Naive thymus-derived CD8-positive, alpha-beta T cell (primary cell): ENCODE measurements at regions not wholly inside any gene's neighbourhood (a gene's known extent, or its start where the extent isn't known, plus 50 kb on each side); places are given as distances from the start of the nearest gene placed in this dataset.

Experiments
- ATAC-seq, 2 donors: fragments of 150-1000 bp; cut with Tn5 transposase in 1 of 2; sonication (Bioruptor Pico), chemical (Tn5 transposase) in 1 of 2; 1 replicate in 1 of 2; 2 replicates in 1 of 2; pipeline ENCODE4 v1.10.0; 2021; ENCODE audit warnings: mild to moderate bottlenecking in 2 of 2, moderate library complexity in 2 of 2
- POLR2A ChIA-PET: fragments of 350-600 bp; sonication (Branson Sonifier 250); formaldehyde crosslinking; loops from one replicate; lab custom pipeline; 2021; ENCODE audit warnings: antibody characterized with exemption; lab: Charles Lee
- DNase-seq, 10 donors: peaks; one replicate each; pipeline versions ENCODE4 v3.0.0 to v3.0.0-alpha.2; 2020 to 2022
- H3K27ac Mint-ChIP-seq, 10 donors: one replicate each; pipeline ENCODE4 v1.8.0; 2020 to 2022; ENCODE audit warnings: mild to moderate bottlenecking in 10 of 10, mixed read lengths in 10 of 10, moderate library complexity in 4 of 10, inconsistent platforms in 1 of 10
- H3K27me3 Mint-ChIP-seq, 5 donors: one replicate each; pipeline ENCODE4 v1.8.0; 2021 to 2022; ENCODE audit warnings: mixed read lengths in 5 of 5
- H3K36me3 Mint-ChIP-seq, 3 donors: one replicate each; pipeline ENCODE4 v1.8.0; 2020 to 2022; ENCODE audit warnings: mixed read lengths in 3 of 3, mild to moderate bottlenecking in 2 of 3, inconsistent platforms in 1 of 3
- H3K4me1 Mint-ChIP-seq, 4 donors: one replicate each; pipeline ENCODE4 v1.8.0; 2021 to 2022; ENCODE audit warnings: mixed read lengths in 4 of 4
- H3K4me3 Mint-ChIP-seq, 10 donors: one replicate each; pipeline ENCODE4 v1.8.0; 2020 to 2022; ENCODE audit warnings: mild to moderate bottlenecking in 10 of 10, mixed read lengths in 10 of 10, moderate library complexity in 6 of 10, inconsistent platforms in 1 of 10
- H3K9me3 Mint-ChIP-seq, 9 donors: one replicate each; pipeline ENCODE4 v1.8.0; 2020 to 2022; ENCODE audit warnings: mixed read lengths in 9 of 9, mild to moderate bottlenecking in 3 of 9, inconsistent platforms in 1 of 9, moderate library complexity in 1 of 9

GRCh38 chr2:215526341-215526740 lies 90.5 kb upstream of the FN1 start:
- H3K4me1 Mint-ChIP-seq: no peaks in the 10 kb centered on the region
- ATAC-seq: no peak
- POLR2A ChIA-PET: no interaction called here

GRCh38 chr2:215522237-215522636 lies 86.4 kb upstream of the FN1 start:
- Mint-ChIP-seq H3K4me3 (no peak overlapping the region), H3K27ac (no peak overlapping the region), H3K27me3 (peaks cover 0 to 7% (median 1%) of the 10 kb centered on the region in 5 donors), H3K4me1 (no peaks in the 10 kb centered on the region), H3K9me3 (no peaks in the 10 kb centered on the region), H3K36me3 (no peaks in the 10 kb centered on the region)
- ATAC-seq (no peak), DNase-seq (no peak)
- POLR2A ChIA-PET: no interaction called here

More at GRCh38 chr2:215526341-215526740, 90.5 kb upstream of the FN1 start:
- H3K9me3 Mint-ChIP-seq: no peaks in the 10 kb centered on the region
- H3K36me3 Mint-ChIP-seq: no peaks in the 10 kb centered on the region
- H3K27ac Mint-ChIP-seq: no peak overlapping the region
- DNase-seq: no peak
- H3K4me3 Mint-ChIP-seq: no peak overlapping the region
- H3K27me3 Mint-ChIP-seq: peaks cover 0 to 4% (median 1%) of the 10 kb centered on the region in 5 donors

- POLR2A ChIA-PET: no interaction called here
- no peaks in the 10 kb centered on the region for H3K9me3 Mint-ChIP-seq
- ATAC-seq (no peak), DNase-seq (no peak)
- peaks cover 0 to 11% (median 0%) of the 10 kb centered on the region in 5 donors for H3K27me3 Mint-ChIP-seq
- no peaks in the 10 kb centered on the region for H3K36me3 Mint-ChIP-seq
- H3K27ac Mint-ChIP-seq: no peak overlapping the region
- no peak overlapping the region for H3K4me3 Mint-ChIP-seq
- no peaks in the 10 kb centered on the region for H3K4me1 Mint-ChIP-seq
Observed at GRCh38 chr2:215521031-215521430, 85.2 kb upstream of the FN1 start.

GRCh38 chr2:215517391-215517790 lies 81.5 kb upstream of the FN1 start:
- Mint-ChIP-seq H3K4me1 (no peaks in the 10 kb centered on the region), H3K27me3 (peaks cover 0 to 8% (median 0%) of the 10 kb centered on the region in 5 donors), H3K4me3 (no peak overlapping the region), H3K9me3 (no peaks in the 10 kb centered on the region), H3K27ac (no peak overlapping the region), H3K36me3 (no peaks in the 10 kb centered on the region)
- ATAC-seq (no peak), DNase-seq (no peak)
- POLR2A ChIA-PET: no interaction called here

GRCh38 chr2:215514516-215514915 lies 78.6 kb upstream of the FN1 start:
- Mint-ChIP-seq H3K36me3 (no peaks in the 10 kb centered on the region), H3K4me3 (no peak overlapping the region), H3K9me3 (peaks cover 0 to 2% (median 0%) of the 10 kb centered on the region in 9 donors), H3K4me1 (no peaks in the 10 kb centered on the region), H3K27me3 (peaks cover 0 to 13% (median 3%) of the 10 kb centered on the region in 5 donors), H3K27ac (no peak overlapping the region)
- POLR2A ChIA-PET: no interaction called here
- DNase-seq (no peak), ATAC-seq (no peak)

- H3K27me3 Mint-ChIP-seq: peaks cover 0 to 8% (median 0%) of the 10 kb centered on the region in 5 donors
- H3K4me1 Mint-ChIP-seq: peaks cover 0 to 8% (median 2%) of the 10 kb centered on the region in 4 donors
- H3K4me3 Mint-ChIP-seq: no peak overlapping the region
- ATAC-seq (no peak), DNase-seq (no peak)
- no peak overlapping the region for H3K27ac Mint-ChIP-seq
- H3K36me3 Mint-ChIP-seq: no peaks in the 10 kb centered on the region
- POLR2A ChIA-PET: no interaction called here
- H3K9me3 Mint-ChIP-seq: peaks cover 0 to 2% (median 0%) of the 10 kb centered on the region in 9 donors
Observed at GRCh38 chr2:215511454-215512346, 75.8 kb upstream of the FN1 start.

GRCh38 chr2:215507836-215508235 lies 72.0 kb upstream of the FN1 start:
- Mint-ChIP-seq H3K4me3 (no peak overlapping the region), H3K4me1 (peaks cover 0 to 8% (median 3%) of the 10 kb centered on the region in 4 donors), H3K9me3 (peaks cover 0 to 2% (median 0%) of the 10 kb centered on the region in 9 donors), H3K36me3 (no peaks in the 10 kb centered on the region), H3K27me3 (peaks cover 0 to 6% (median 0%) of the 10 kb centered on the region in 5 donors), H3K27ac (no peak overlapping the region)
- ATAC-seq: no peak
- no peak for DNase-seq
- POLR2A ChIA-PET: no interaction called here

- DNase-seq (no peak), ATAC-seq (no peak)
- H3K4me3 Mint-ChIP-seq: no peak overlapping the region
- H3K4me1 Mint-ChIP-seq: peaks cover 0 to 8% (median 3%) of the 10 kb centered on the region in 4 donors
- POLR2A ChIA-PET: no interaction called here
- no peak overlapping the region for H3K27ac Mint-ChIP-seq
- no peaks in the 10 kb centered on the region for H3K36me3 Mint-ChIP-seq
- peaks cover 0 to 6% (median 0%) of the 10 kb centered on the region in 5 donors for H3K27me3 Mint-ChIP-seq
- peaks cover 0 to 2% (median 0%) of the 10 kb centered on the region in 9 donors for H3K9me3 Mint-ChIP-seq
Observed at GRCh38 chr2:215507136-215507535, 71.3 kb upstream of the FN1 start.

- no peak for ATAC-seq
- H3K9me3 Mint-ChIP-seq: peaks cover 0 to 2% (median 0%) of the 10 kb centered on the region in 9 donors
- H3K36me3 Mint-ChIP-seq: no peaks in the 10 kb centered on the region
- no peak overlapping the region for H3K27ac Mint-ChIP-seq
- H3K4me3 Mint-ChIP-seq: no peak overlapping the region
- H3K4me1 Mint-ChIP-seq: peaks cover 0 to 8% (median 3%) of the 10 kb centered on the region in 4 donors
- POLR2A ChIA-PET: no interaction called here
- peaks cover 0 to 2% (median 0%) of the 10 kb centered on the region in 5 donors for H3K27me3 Mint-ChIP-seq
- DNase-seq: no peak
Observed at GRCh38 chr2:215506604-215506990, 70.7 kb upstream of the FN1 start.

GRCh38 chr2:215505044-215505786 lies 69.3 kb upstream of the FN1 start:
- POLR2A ChIA-PET: no interaction called here
- no peaks in the 10 kb centered on the region for H3K36me3 Mint-ChIP-seq
- no peak overlapping the region for H3K4me3 Mint-ChIP-seq
- peaks cover 0 to 2% (median 0%) of the 10 kb centered on the region in 9 donors for H3K9me3 Mint-ChIP-seq
- H3K4me1 Mint-ChIP-seq: peaks cover 0 to 8% (median 3%) of the 10 kb centered on the region in 4 donors
- DNase-seq: no peak
- no peak for ATAC-seq
- H3K27me3 Mint-ChIP-seq: peaks cover 0 to 9% (median 3%) of the 10 kb centered on the region in 5 donors
- H3K27ac Mint-ChIP-seq: no peak overlapping the region

- POLR2A ChIA-PET: no interaction called here
- no peak for DNase-seq
- Mint-ChIP-seq H3K27ac (no peak overlapping the region), H3K27me3 (peaks cover 0 to 15% (median 3%) of the 10 kb centered on the region in 5 donors), H3K36me3 (no peaks in the 10 kb centered on the region), H3K4me3 (no peak overlapping the region), H3K4me1 (peaks cover 0 to 8% (median 3%) of the 10 kb centered on the region in 4 donors), H3K9me3 (no peaks in the 10 kb centered on the region)
- no peak for ATAC-seq
Observed at GRCh38 chr2:215504547-215504946, 68.7 kb upstream of the FN1 start.

GRCh38 chr2:215503381-215503780 lies 67.5 kb upstream of the FN1 start:
- ATAC-seq: no peak
- POLR2A ChIA-PET: no interaction called here
- no peak for DNase-seq
- H3K4me3 Mint-ChIP-seq: no peak overlapping the region
- no peaks in the 10 kb centered on the region for H3K36me3 Mint-ChIP-seq
- peaks cover 0 to 26% (median 5%) of the 10 kb centered on the region in 5 donors for H3K27me3 Mint-ChIP-seq
- no peak overlapping the region for H3K27ac Mint-ChIP-seq
- H3K9me3 Mint-ChIP-seq: peaks cover 0 to 6% (median 0%) of the 10 kb centered on the region in 9 donors
- peaks cover 0 to 8% (median 3%) of the 10 kb centered on the region in 4 donors for H3K4me1 Mint-ChIP-seq

- no peak for DNase-seq
- ATAC-seq: no peak
- POLR2A ChIA-PET: no interaction called here
- H3K4me1 Mint-ChIP-seq: peaks cover 0 to 1% (median 0%) of the 10 kb centered on the region in 4 donors
- no peak overlapping the region for H3K4me3 Mint-ChIP-seq
- peaks cover 0 to 13% (median 5%) of the 10 kb centered on the region in 9 donors for H3K9me3 Mint-ChIP-seq
- H3K27me3 Mint-ChIP-seq: peaks cover 3 to 42% (median 9%) of the 10 kb centered on the region in 5 donors
- no peak overlapping the region for H3K27ac Mint-ChIP-seq
- peaks cover 0 to 5% (median 4%) of the 10 kb centered on the region in 3 donors for H3K36me3 Mint-ChIP-seq
Observed at GRCh38 chr2:215500466-215500865, 64.6 kb upstream of the FN1 start.
